ENCODE measurements at regions not wholly inside any gene's neighbourhood (a gene's known extent, or its start where the extent isn't known, plus 50 kb on each side); places are given as distances from the start of the nearest gene placed in this dataset.

DNA sequence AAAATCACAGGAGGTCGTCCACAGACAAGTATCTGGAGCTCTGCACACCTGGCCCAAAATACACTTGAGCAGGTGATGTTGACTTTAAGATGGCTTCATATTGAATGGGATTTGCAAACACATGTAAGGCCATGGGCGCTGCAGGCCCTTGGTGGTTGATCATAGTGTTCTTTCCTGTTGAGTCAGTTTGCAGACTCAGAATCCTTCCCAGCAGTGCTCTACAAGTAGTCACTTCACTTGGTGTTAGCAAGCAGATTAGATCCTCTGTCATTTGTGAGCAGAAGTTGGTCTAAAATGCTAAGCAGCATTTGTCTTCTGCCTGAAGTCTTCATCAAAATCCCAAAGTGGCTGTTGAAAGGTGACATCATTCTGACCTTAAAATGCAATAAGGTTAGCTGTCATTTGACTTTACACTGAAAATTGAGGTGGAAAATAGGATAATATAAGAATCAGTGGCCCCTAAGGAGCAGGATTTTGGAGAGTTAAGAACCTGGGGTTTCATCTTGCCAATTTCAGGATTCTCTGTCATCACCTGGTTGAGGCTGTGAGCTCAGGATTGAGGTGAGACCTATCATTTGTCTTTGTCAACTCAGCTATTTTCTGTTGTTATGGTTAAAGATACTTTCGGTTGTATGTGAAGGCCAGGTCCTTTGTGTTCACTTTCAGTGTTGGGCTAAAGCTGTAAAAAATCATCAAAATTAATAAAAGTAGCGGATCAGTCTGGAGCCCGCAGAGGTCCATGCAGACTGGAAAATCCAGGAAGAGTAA, 114.5 kb downstream of the LRRC70 start:
- no peak for DNase-seq (ENCODE audit: low read depth in 4 of 4, low spot score in 2 of 4)

DNA sequence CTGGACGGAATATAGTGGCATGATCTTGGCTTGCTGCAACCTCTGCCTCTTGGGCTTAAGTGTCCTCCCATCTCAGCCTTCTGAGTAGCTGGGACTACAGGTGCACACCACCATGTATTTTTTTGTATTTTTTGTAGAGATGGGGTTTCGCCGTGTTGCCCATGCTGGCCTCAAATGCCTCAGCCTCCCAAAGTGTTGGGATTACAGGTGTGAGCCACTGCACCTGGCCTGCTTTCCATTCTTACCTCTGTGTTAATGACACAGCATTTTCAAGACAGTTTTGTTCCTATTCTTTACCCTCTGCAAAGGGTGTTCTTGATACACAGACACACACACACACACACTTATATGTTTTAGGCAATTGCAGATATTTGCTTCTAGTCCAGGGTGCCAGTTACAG, 113.3 kb downstream of the LRRC70 start:
- no peak for DNase-seq (ENCODE audit: low read depth in 4 of 4, low spot score in 2 of 4)

GRCh38 chr5:62690421-62690820, 111.8 kb downstream of the LRRC70 start:
- DNase-seq (ENCODE audit: low read depth in 4 of 4, low spot score in 2 of 4), result no peak

GRCh38 chr5:62689599-62690368, 111.2 kb downstream of the LRRC70 start:
- no peak for DNase-seq (ENCODE audit: low read depth in 4 of 4, low spot score in 2 of 4)

DNA sequence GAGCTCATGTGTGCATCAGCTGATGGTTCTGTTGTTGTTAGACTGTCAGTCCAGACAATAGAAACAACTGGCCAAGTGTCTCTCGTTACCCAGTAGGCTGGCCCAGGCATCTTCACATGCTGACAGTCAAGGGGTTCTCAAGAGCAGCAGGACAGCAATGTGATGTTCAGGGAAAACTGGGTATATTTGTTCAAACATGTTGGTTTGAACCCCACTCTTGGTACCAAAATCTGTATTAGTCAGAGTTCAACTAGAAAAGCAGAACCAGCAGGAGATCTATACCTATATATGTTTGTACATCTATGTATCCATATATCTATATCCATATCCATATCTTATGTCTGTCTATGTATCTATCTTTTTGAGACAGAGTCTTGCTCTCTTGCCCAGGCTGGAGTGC, 108.1 kb downstream of the LRRC70 start:
- DNase-seq (ENCODE audit: low read depth in 4 of 4, low spot score in 2 of 4), result no peak

DNA sequence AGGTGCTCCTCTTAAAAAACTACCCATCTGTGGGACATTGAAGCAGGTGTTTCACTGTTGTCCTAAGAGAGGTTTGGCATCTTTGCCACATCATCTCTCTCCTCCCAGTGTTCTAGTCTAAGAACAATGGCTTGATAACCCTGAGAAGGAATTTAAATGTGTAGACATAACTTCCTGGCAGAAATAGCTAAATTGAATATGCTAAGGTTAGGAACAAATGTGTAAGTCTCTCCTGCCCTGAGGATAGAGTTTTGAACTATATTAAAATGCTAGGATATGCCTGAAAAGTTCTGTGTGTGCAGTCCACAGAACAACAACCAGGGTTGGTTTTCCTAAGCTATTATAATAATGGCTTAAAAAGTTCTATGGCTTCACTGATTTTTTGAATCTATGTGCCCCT, 106.6 kb downstream of the LRRC70 start:
- no peak for DNase-seq (ENCODE audit: low read depth in 4 of 4, low spot score in 2 of 4)

DNA sequence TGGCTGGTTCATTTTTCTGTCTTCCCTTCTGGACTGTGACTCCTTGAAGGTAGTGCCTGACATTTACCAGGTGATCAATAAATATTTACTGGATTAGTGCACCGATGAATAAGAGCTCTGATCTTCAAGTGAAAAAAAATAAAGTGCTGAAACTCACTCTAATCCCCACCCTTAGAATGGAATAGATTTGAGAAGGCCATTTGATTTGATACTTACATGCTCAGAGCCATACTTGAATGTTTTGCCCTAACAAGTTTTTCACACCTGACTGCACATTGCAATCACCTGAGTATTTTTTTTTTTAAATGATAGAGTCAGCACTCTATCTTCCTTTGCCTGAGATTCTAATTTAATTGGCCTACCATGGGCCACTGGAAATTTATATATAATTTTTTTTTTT, 105.7 kb downstream of the LRRC70 start:
- no peak for DNase-seq (ENCODE audit: low read depth in 4 of 4, low spot score in 2 of 4)

DNA sequence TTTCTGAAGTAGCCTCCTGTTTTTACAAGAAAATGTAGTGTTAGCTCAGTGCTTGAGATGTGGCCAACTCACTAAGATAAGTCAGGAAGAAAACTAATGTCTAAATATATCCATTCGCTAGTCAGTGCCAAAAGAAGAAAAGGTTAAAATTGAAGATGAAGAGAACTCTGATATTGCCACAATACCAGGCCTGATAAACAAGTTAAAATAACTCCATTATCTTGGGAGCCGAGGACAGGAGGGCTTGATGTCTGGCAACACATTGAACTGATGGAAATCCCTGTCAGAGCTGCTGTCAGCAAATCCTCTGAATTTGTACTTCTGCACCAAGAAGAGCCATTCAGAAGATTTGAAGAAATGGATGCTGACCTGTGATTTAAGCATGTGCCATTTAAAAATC, 103.4 kb downstream of the LRRC70 start:
- no peak for DNase-seq (ENCODE audit: low read depth in 4 of 4, low spot score in 2 of 4)

GRCh38 chr5:62681117-62681850, 102.7 kb downstream of the LRRC70 start:
- DNase-seq (ENCODE audit: low read depth in 4 of 4, low spot score in 2 of 4), result no peak

- no peak for DNase-seq (ENCODE audit: low read depth in 4 of 4, low spot score in 2 of 4)
Observed at GRCh38 chr5:62680121-62680520, 101.5 kb downstream of the LRRC70 start.

All from left renal cortex interstitium (tissue), 4 donors.